ENCODE measurements at regions not wholly inside any gene's neighbourhood (a gene's known extent, or its start where the extent isn't known, plus 50 kb on each side); places are given as distances from the start of the nearest gene placed in this dataset.

DNA sequence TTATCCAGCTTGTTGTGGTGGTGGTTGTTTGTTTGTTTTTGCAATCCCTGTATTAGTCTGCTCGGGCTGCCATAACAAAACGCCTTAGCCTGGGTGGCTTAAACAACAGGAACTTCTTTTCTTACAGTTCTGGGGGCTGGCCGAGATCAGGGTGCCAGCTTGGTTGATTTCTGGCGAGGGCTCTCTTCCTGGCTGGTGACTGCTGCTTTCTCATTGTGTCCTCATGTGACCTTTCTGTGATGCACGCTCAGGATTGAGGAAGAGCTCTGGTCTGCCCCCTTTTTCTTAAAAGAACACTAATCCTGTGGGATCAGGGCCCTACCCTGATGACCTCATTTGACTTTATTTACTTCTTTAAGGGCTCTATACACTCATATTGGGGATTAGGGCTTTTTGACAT, 107.1 kb upstream of the NRP1 start:
- DNase-seq, result no peak

DNA sequence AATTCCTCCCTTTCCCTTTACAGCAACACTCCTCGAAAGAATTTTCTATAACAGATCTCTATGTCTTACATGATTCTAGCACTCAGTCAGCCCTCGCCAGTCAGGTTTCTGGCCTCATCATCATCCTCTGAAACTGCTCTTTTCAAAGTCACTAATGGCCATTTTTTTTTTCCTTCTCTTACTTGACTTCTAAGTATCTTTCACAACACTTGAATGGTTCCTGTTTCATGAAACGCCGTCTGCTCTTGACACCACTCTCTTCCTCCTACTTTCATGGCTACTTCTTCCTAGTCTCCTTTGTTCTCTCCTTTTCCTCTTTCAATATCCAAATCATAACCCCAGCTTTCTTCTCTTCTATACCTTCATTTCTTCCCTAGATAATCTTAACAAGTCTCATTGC, 100.5 kb upstream of the NRP1 start:
- no peak for DNase-seq

DNA sequence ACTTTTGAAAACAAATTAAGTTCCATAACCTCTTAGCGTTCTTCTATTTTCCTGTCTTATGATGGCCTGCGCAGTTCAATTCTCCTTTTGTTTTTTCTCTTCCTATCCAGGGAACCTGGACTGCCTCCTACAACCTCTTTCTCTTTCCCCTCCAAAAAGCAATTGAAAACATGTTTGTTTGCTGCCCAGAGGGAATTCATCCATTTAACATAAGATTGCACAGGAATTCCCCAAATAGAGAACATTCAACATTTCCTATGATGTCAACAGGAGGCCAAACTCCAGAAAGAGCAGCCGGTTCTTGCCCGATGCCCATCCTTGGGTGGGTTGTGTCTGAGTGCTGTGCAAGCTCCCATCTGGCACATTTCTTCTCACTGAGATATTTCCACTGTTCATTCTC, 94.2 kb upstream of the NRP1 start:
- no peak for DNase-seq

GRCh38 chr10:33423154-33423529, 88.7 kb upstream of the NRP1 start:
- DNase-seq, result no peak

GRCh38 chr10:33422471-33423153, 88.1 kb upstream of the NRP1 start:
- no peak for DNase-seq

GRCh38 chr10:33421789-33422462, 87.5 kb upstream of the NRP1 start:
- DNase-seq, result no peak

- no peak for DNase-seq
These were observed 84.8 kb upstream of the NRP1 start for GRCh38 chr10:33419311-33419710.

- DNase-seq, result no peak
These were observed 83.8 kb upstream of the NRP1 start for GRCh38 chr10:33418301-33418700.

GRCh38 chr10:33416691-33417090, 82.2 kb upstream of the NRP1 start:
- DNase-seq, result no peak

DNA sequence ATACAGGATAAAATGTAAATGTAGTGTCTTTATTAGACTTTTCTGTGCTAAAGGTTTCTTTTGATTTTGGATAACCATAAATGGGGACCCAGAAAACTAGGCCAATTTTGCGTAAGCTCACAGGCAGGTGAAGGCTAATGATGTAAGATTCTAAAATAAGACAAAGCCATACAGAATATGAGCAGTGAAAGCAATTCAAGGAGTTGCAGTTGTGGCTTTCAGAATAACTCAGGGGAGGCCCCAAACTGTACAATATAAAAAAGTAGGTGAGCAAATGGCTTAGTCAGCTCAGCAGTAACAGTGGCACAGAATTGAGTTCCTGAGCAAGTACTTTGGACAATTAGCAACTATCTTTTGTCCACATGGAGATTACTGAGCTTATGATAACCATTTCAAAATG, 81.7 kb upstream of the NRP1 start:
- DNase-seq, result no peak

- DNase-seq, result no peak
These were observed 80.4 kb upstream of the NRP1 start for GRCh38 chr10:33414841-33415240.

DNA sequence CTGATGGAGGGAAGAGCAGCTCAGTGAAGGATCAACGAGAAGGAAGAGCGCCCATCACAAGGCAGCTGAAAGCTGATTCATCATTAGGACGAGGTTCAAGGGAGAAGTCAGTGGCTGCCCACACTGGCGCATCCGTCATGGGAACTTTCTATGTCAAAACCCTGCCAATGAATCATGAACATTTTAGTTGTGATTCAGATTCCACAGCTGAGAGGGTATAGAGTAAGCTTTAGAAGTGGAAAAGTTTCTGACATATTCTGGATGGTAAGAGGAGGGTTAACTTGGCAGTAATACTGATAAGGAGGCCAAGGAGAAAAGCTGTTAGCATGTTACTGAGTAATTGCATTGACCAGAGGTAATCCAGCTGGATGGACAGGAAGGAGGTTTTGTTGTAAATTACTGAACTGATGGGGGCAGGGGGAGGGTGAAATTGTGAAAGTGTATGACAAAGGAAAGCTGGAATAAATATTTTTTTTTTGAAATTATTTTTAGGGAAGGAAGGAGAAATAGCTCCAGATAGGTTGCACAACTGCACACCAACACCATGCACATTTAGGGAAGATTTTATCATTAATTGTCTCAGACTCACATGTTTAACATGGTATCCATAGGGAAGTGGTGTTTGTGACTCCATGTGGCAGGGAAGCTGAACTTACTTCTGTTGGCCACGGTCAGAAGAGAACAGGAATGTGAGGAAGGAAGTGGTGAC, 78.3 kb upstream of the NRP1 start:
- DNase-seq, result no peak

- DNase-seq, result no peak
These were observed 77.8 kb upstream of the NRP1 start for GRCh38 chr10:33412241-33412640.

DNA sequence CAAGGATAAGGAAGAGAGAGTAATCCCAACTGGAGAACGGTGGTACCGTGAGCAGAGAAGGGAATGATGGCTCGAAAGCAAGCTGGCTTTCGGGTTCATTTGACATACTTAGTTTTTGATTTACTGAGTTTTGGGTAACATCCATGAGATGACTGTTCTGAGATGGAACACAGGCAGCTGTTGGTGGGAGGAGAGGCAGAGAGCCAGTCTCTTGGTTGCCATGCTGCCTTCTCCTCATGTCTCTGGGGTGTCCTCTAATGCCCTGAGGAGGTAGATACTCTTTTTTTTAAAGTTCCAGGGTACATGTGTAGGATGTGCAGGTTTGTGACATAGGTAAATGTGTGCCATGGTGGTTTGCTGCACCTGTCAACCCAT, 76.4 kb upstream of the NRP1 start:
- no peak for DNase-seq

DNA sequence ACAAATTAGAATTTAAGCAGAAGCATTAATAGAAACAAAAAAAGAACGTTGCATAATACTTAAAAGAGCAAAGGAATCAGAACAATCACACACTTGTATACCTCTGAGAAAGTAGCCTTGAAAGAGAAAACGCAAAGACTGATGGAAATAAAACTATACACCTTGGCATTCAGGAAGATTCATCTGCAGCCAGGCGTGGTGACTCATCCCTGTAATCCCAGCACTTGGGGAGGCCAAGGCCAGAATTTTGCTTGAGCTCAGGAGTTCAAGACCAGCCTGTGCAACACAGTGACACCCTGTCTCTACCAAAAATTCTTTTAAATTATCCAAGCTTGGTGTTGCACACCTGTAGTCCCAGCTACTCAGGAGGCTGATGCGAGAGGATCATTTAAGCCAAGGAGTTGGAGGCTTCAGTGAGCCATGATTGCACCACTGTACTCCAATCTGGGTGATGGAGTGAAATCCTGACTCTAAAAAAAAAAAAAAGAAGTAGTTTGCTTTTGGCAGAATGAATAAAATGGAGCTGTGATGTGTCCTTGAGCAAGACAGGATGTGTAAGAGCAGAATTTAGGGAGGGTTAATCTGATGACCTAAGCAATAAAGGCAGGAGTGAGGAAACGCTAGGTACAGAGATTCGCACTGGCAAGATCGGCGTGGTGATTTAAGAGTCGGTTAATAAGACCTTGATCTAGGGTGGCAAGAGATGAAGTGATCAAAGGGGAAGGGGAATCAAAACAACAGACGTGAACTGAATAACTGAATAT, 75.8 kb upstream of the NRP1 start:
- no peak for DNase-seq

- no peak for DNase-seq
These were observed 72.1 kb upstream of the NRP1 start for GRCh38 chr10:33406596-33406995.

GRCh38 chr10:33402220-33403073, 68.0 kb upstream of the NRP1 start:
- no peak for DNase-seq

GRCh38 chr10:33401300-33401699, 66.8 kb upstream of the NRP1 start:
- DNase-seq, result no peak

- no peak for DNase-seq
These were observed 64.3 kb upstream of the NRP1 start for GRCh38 chr10:33398796-33399195.

- DNase-seq, result no peak
These were observed 62.5 kb upstream of the NRP1 start for GRCh38 chr10:33396938-33397337.

- no peak for DNase-seq
These were observed 61.8 kb upstream of the NRP1 start for GRCh38 chr10:33396279-33396678.

DNA sequence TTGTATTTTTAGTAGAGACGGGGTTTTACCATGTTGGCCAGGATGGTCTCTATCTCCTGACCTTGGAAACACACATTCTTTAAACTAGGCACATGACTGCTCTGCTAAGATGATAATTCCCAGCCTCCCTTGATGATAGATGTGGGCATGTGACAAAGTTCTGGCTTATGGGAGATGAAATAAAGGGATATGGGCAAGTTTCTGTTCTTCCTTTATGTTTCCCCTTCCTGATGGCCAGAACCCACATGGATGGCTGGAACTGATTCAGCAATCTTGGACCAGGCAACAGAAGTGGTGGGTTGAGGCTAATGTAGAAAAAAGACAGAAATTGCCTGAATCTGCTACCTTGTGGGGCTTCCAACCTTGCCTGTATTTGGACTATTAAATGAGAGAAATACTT, 60.7 kb upstream of the NRP1 start:
- no peak for DNase-seq

- no peak for DNase-seq
These were observed 58.2 kb upstream of the NRP1 start for GRCh38 chr10:33392706-33393105.

All from COR-L47 (cell line).